HEK293 (cell line): ENCODE measurements at regions not wholly inside any gene's neighbourhood (a gene's known extent, or its start where the extent isn't known, plus 50 kb on each side); places are given as distances from the start of the nearest gene placed in this dataset.

Source experiments
- CTCF ChIA-PET: fragments of 350-600 bp; formaldehyde crosslinking; extraction: SDS; loops from one replicate; lab custom pipeline; 2021; ENCODE audit warnings: antibody characterized with exemption; lab: Yijun Ruan, JAX
- POLR2A ChIA-PET: fragments of 300-600 bp; formaldehyde crosslinking; extraction: SDS; loops from one replicate; lab custom pipeline; 2020; ENCODE audit warnings: antibody characterized with exemption, inconsistent platforms; lab: Yijun Ruan, JAX
- H3K27ac ChIP-seq: fragments of 200-500 bp; sonication (Bioruptor generic); 2 replicates; pipeline ENCODE4 v1.5.1; 2014; ENCODE audit warnings: low read depth, low read length, control low read depth, inconsistent platforms; ENCODE audit errors: extremely low read depth
- H3K36me3 ChIP-seq, 2 experiments: fragments of 200-500 bp in 1 of 2; sonication (Bioruptor generic) in 1 of 2; 1 replicate in 1 of 2; 2 replicates in 1 of 2; pipeline ENCODE4 v1.5.1; 2014 to 2017; ENCODE audit warnings: inconsistent platforms in 2 of 2, low read length in 2 of 2; ENCODE audit not compliant: control insufficient read depth in 2 of 2, insufficient read depth in 1 of 2
- H3K4me1 ChIP-seq: fragments of 200-500 bp; sonication (Bioruptor generic); 2 replicates; pipeline ENCODE4 v1.5.1; 2014; ENCODE audit warnings: mild to moderate bottlenecking, low read length, inconsistent platforms; ENCODE audit not compliant: control insufficient read depth, insufficient read depth
- H3K4me3 ChIP-seq: 2 replicates; pipeline ENCODE4 v1.5.1; 2011; ENCODE audit warnings: low read depth, mild to moderate bottlenecking, control low read depth, low read length, moderate library complexity
- H3K9me3 ChIP-seq: fragments of 200-500 bp; sonication (Bioruptor generic); 2 replicates; pipeline ENCODE4 v1.5.1; 2014; ENCODE audit warnings: low read depth, low read length, inconsistent platforms; ENCODE audit not compliant: control insufficient read depth, insufficient read depth
- AEBP2 ChIP-seq: fragments of 450-650 bp; formaldehyde crosslinking; IDR thresholded peaks from 2 replicates; pipeline ENCODE4 v1.5.1; 2016; ENCODE audit warnings: missing biosample characterization, missing genetic modification characterization, borderline replicate concordance
- BCL11A ChIP-seq: fragments of 450-650 bp; formaldehyde crosslinking; IDR thresholded peaks from 2 replicates; pipeline ENCODE4 v1.5.1; 2016; ENCODE audit warnings: low read depth, missing biosample characterization, missing genetic modification characterization
- BCL11B ChIP-seq: fragments of 450-650 bp; formaldehyde crosslinking; IDR thresholded peaks from 2 replicates; pipeline ENCODE4 v1.5.1; 2016; ENCODE audit warnings: low read depth, missing biosample characterization, missing genetic modification characterization
- EGR2 ChIP-seq: fragments of 450-650 bp; formaldehyde crosslinking; IDR thresholded peaks from 2 replicates; pipeline ENCODE4 v1.5.1; 2016; ENCODE audit warnings: low read depth, missing biosample characterization, missing genetic modification characterization
- GLIS1 ChIP-seq: fragments of 450-650 bp; formaldehyde crosslinking; IDR thresholded peaks from 2 replicates; pipeline ENCODE4 v1.5.1; 2016; ENCODE audit warnings: missing biosample characterization, missing genetic modification characterization
- GLIS2 ChIP-seq: fragments of 450-650 bp; formaldehyde crosslinking; IDR thresholded peaks from 2 replicates; pipeline ENCODE4 v1.5.1; 2016; ENCODE audit warnings: missing biosample characterization, missing genetic modification characterization
- HOXC10 ChIP-seq: sonication (generic); formaldehyde crosslinking; IDR thresholded peaks from 2 replicates; pipeline ENCODE4 v1.8.1; 2023; ENCODE audit warnings: mild to moderate bottlenecking, missing genetic modification reagents
- PATZ1 ChIP-seq: fragments of 450-650 bp; formaldehyde crosslinking; IDR thresholded peaks from 2 replicates; pipeline ENCODE4 v1.5.1; 2016; ENCODE audit warnings: missing biosample characterization, missing genetic modification characterization
- ZFP37 ChIP-seq: fragments of 450-650 bp; formaldehyde crosslinking; IDR thresholded peaks from 2 replicates; pipeline ENCODE4 v1.5.1; 2016; ENCODE audit warnings: missing biosample characterization, missing genetic modification characterization
- ZIC2 ChIP-seq: fragments of 450-650 bp; formaldehyde crosslinking; IDR thresholded peaks from 2 replicates; pipeline ENCODE4 v1.5.1; 2016; ENCODE audit warnings: missing biosample characterization, missing genetic modification characterization
- ZNF112 ChIP-seq: fragments of 450-650 bp; formaldehyde crosslinking; IDR thresholded peaks from 2 replicates; pipeline ENCODE4 v1.5.0; 2017; ENCODE audit warnings: missing biosample characterization, missing genetic modification characterization
- ZNF146 ChIP-seq: fragments of 450-650 bp; formaldehyde crosslinking; IDR thresholded peaks from 2 replicates; pipeline ENCODE4 v1.5.1; 2016; ENCODE audit warnings: missing biosample characterization, missing genetic modification characterization
- ZNF19 ChIP-seq: fragments of 450-650 bp; formaldehyde crosslinking; IDR thresholded peaks from 2 replicates; pipeline ENCODE4; 2016; ENCODE audit warnings: missing biosample characterization, missing genetic modification characterization, low read depth
- ZNF221 ChIP-seq: fragments of 450-650 bp; formaldehyde crosslinking; IDR thresholded peaks from 2 replicates; pipeline ENCODE4 v1.5.1; 2017; ENCODE audit warnings: missing biosample characterization, missing genetic modification characterization, borderline replicate concordance
- ZNF223 ChIP-seq: fragments of 450-650 bp; formaldehyde crosslinking; IDR thresholded peaks from 2 replicates; pipeline ENCODE4 v1.5.1; 2016; ENCODE audit warnings: missing biosample characterization, missing genetic modification characterization
- ZNF274 ChIP-seq, 2 experiments: fragments of 200-500 bp in 1 of 2; fragments of 450-650 bp in 1 of 2; sonication (Bioruptor generic) in 1 of 2; formaldehyde crosslinking in 1 of 2; IDR thresholded peaks; 2 replicates each; pipeline versions ENCODE4 v1.5.1 to v1.6.1; 2014 to 2016; ENCODE audit warnings: borderline replicate concordance in 1 of 2, inconsistent platforms in 1 of 2, low read length in 1 of 2, missing biosample characterization in 1 of 2, missing genetic modification characterization in 1 of 2
- ZNF354C ChIP-seq: fragments of 450-650 bp; formaldehyde crosslinking; IDR thresholded peaks from 2 replicates; pipeline ENCODE4 v1.5.1; 2016; ENCODE audit warnings: missing biosample characterization, missing genetic modification characterization, low read depth, borderline replicate concordance
- ZNF362 ChIP-seq: fragments of 450-650 bp; formaldehyde crosslinking; IDR thresholded peaks from 2 replicates; pipeline ENCODE4 v1.5.1; 2016; ENCODE audit warnings: missing biosample characterization, missing genetic modification characterization
- ZNF560 ChIP-seq: fragments of 450-650 bp; formaldehyde crosslinking; IDR thresholded peaks from 2 replicates; pipeline ENCODE4 v1.5.1; 2017; ENCODE audit warnings: missing biosample characterization, missing genetic modification characterization, borderline replicate concordance
- ZNF623 ChIP-seq: fragments of 450-650 bp; formaldehyde crosslinking; IDR thresholded peaks from 2 replicates; pipeline ENCODE4 v1.5.1; 2016; ENCODE audit warnings: missing biosample characterization, missing genetic modification characterization
- ZNF645 ChIP-seq: fragments of 450-650 bp; formaldehyde crosslinking; IDR thresholded peaks from 2 replicates; pipeline ENCODE4; 2016; ENCODE audit warnings: missing biosample characterization, missing genetic modification characterization
- ZNF776 ChIP-seq: fragments of 450-650 bp; formaldehyde crosslinking; IDR thresholded peaks from 2 replicates; pipeline ENCODE4 v1.5.0; 2017; ENCODE audit warnings: missing biosample characterization, missing genetic modification characterization, borderline replicate concordance
- ZNF837 ChIP-seq: fragments of 450-650 bp; formaldehyde crosslinking; IDR thresholded peaks from 2 replicates; pipeline ENCODE4 v1.5.1; 2016; ENCODE audit warnings: missing biosample characterization, missing genetic modification characterization
- ZSCAN16 ChIP-seq: fragments of 450-650 bp; formaldehyde crosslinking; IDR thresholded peaks from 2 replicates; pipeline ENCODE4 v1.5.1; 2016; ENCODE audit warnings: missing biosample characterization, missing genetic modification characterization

GRCh38 chr3:107880702-107881101, 210.1 kb downstream of the CD47 start:
- POLR2A ChIA-PET: no interaction called here
- TF ChIP-seq EGR2 (tag by site-specific recombination): no peak
- TF ChIP-seq ZIC2 (tag by site-specific recombination): no peak
- TF ChIP-seq ZNF645 (tag by site-specific recombination): no peak
- no peak for TF ChIP-seq AEBP2 (tag by site-specific recombination)
- no peak for TF ChIP-seq PATZ1
- no peak for TF ChIP-seq ZNF221
- no peak for TF ChIP-seq ZNF146 (tag by site-specific recombination)
- no peak for TF ChIP-seq GLIS1 (tag by site-specific recombination)
- no peak for TF ChIP-seq ZNF362 (tag by site-specific recombination)
- no peak for TF ChIP-seq ZFP37 (tag by site-specific recombination)
- no peak for TF ChIP-seq ZSCAN16 (tag by site-specific recombination)
- no peak for TF ChIP-seq ZNF776 (tag by site-specific recombination)
- no peak for TF ChIP-seq GLIS2
- Histone ChIP-seq H3K27ac (no peak overlapping the region), H3K4me1 (no peaks in the 10 kb centered on the region), H3K4me3 (no peak overlapping the region), H3K9me3 (no peaks in the 10 kb centered on the region), H3K36me3 (no peaks in the 10 kb centered on the region)
- CTCF ChIA-PET: no interaction called here

GRCh38 chr3:107877936-107878335, 212.9 kb downstream of the CD47 start:
- Histone ChIP-seq H3K4me3 (no peak overlapping the region), H3K4me1 (no peaks in the 10 kb centered on the region), H3K36me3 (no peaks in the 10 kb centered on the region), H3K9me3 (no peaks in the 10 kb centered on the region), H3K27ac (no peak overlapping the region)
- POLR2A ChIA-PET: no interaction called here
- TF ChIP-seq ZNF19 (tag by site-specific recombination) (no peak), BCL11B (no peak), BCL11A (tag by site-specific recombination) (no peak), ZNF837 (tag by site-specific recombination) (no peak), ZNF560 (tag by site-specific recombination) (no peak), ZNF354C (tag by site-specific recombination) (no peak), ZNF623 (no peak), ZNF112 (tag by site-specific recombination) (no peak), ZNF223 (no peak), HOXC10 (CRISPR knock-in tag) (no peak), ZNF274 (IDR thresholded peaks at IDR 0.05; ENCODE audit: low read length) (no peak), ZNF274 (tag by site-specific recombination; IDR thresholded peaks at IDR 0.05; ENCODE audit: borderline replicate concordance) (no peak)
- CTCF ChIA-PET: no interaction called here
